MM.1S (cell line): ENCODE measurements at regions not wholly inside any gene's neighbourhood (a gene's known extent, or its start where the extent isn't known, plus 50 kb on each side); places are given as distances from the start of the nearest gene placed in this dataset.
"Not testable (repeated sequence)": the region's sequence is repeated elsewhere in the genome, so short reads cannot be mapped to it uniquely, and the experiment has no call there.

ENCODE experiments used
- DNase-seq: peaks from one replicate; pipeline ENCODE4 v3.0.0-alpha.2; 2015
- H2AFZ ChIP-seq: fragments of 300-600 bp; sonication (generic); 2 replicates; pipeline ENCODE4 v1.6.0; 2016; ENCODE audit warnings: antibody characterized with exemption, low read length
- H3F3A ChIP-seq: fragments of 300-600 bp; sonication (generic); 2 replicates; pipeline ENCODE4 v1.6.1; 2016; ENCODE audit warnings: mild to moderate bottlenecking, antibody characterized with exemption, low read length, moderate library complexity, mixed read lengths; ENCODE audit not compliant: insufficient read depth
- H3K27ac ChIP-seq: fragments of 300-600 bp; sonication (generic); 2 replicates; pipeline ENCODE4 v1.5.1; 2016; ENCODE audit warnings: mild to moderate bottlenecking, low read length
- H3K27me3 ChIP-seq: fragments of 300-600 bp; sonication (generic); replicated peaks from 2 replicates; pipeline ENCODE4 v1.6.0; 2016; ENCODE audit warnings: low read length; ENCODE audit not compliant: insufficient read depth
- H3K36me3 ChIP-seq: fragments of 300-600 bp; sonication (generic); replicated peaks from 2 replicates; pipeline ENCODE4 v1.6.1; 2016; ENCODE audit warnings: mild to moderate bottlenecking, low read length, mixed read lengths; ENCODE audit not compliant: insufficient read depth
- H3K4me1 ChIP-seq: fragments of 300-600 bp; sonication (generic); 2 replicates; pipeline ENCODE4 v1.6.1; 2016; ENCODE audit warnings: low read length, mixed read lengths
- H3K4me2 ChIP-seq: fragments of 300-600 bp; sonication (generic); 2 replicates; pipeline ENCODE4 v1.6.0; 2016; ENCODE audit warnings: low read depth, low read length
- H3K4me3 ChIP-seq: fragments of 300-600 bp; sonication (generic); 2 replicates; pipeline ENCODE4 v1.5.1; 2016; ENCODE audit warnings: low read length, mixed read lengths
- H3K79me2 ChIP-seq: fragments of 300-600 bp; sonication (generic); 2 replicates; pipeline ENCODE4 v1.6.1; 2016; ENCODE audit warnings: mixed run types, low read length, mixed read lengths
- H3K9ac ChIP-seq: fragments of 300-600 bp; sonication (generic); 2 replicates; pipeline ENCODE4 v1.6.1; 2016; ENCODE audit warnings: low read length, mixed read lengths
- H3K9me2 ChIP-seq: fragments of 300-600 bp; sonication (generic); replicated peaks from 2 replicates; pipeline ENCODE4 v1.6.1; 2016; ENCODE audit warnings: mild to moderate bottlenecking, low read length, mixed read lengths; ENCODE audit not compliant: insufficient read depth
- H3K9me3 ChIP-seq: fragments of 300-600 bp; sonication (generic); replicated peaks from 2 replicates; pipeline ENCODE4 v1.6.1; 2016; ENCODE audit warnings: mild to moderate bottlenecking, low read length, mixed read lengths; ENCODE audit not compliant: insufficient read depth
- H4K20me1 ChIP-seq: fragments of 300-600 bp; sonication (generic); 2 replicates; pipeline ENCODE4 v1.6.1; 2016; ENCODE audit warnings: mild to moderate bottlenecking, low read length, moderate library complexity, mixed read lengths; ENCODE audit not compliant: insufficient read depth
- EZH2 ChIP-seq: fragments of 300-600 bp; sonication (generic); optimal IDR thresholded peaks from 2 replicates; pipeline ENCODE3; 2017; ENCODE audit warnings: low read depth, mild to moderate bottlenecking, antibody characterized with exemption, low read length, mixed read lengths
- EZH2phosphoT487 ChIP-seq: fragments of 300-600 bp; sonication (generic); IDR thresholded peaks from 2 replicates; pipeline ENCODE4 v1.6.1; 2018; ENCODE audit warnings: antibody characterized with exemption, low read length
- TF ChIP-seq, protein P1 (sequence below): fragments of 300-600 bp; sonication (generic); IDR thresholded peaks from 2 replicates; pipeline ENCODE4 v1.5.1; 2016; ENCODE audit warnings: antibody characterized with exemption, low read length, mixed read lengths

GRCh38 chr12:11987901-11988300 is 82.8 kb upstream of the BCL2L14 start:
- Histone ChIP-seq H3K9me3 (no peaks in the 10 kb centered on the region), H3F3A (no peaks in the 10 kb centered on the region), H3K9me2 (no peaks in the 10 kb centered on the region), H3K27me3 (no peaks in the 10 kb centered on the region), H2AFZ (no peak overlapping the region), H4K20me1 (no peaks in the 10 kb centered on the region), H3K79me2 (no peaks in the 10 kb centered on the region), H3K27ac (no peak overlapping the region), H3K4me2 (no peak overlapping the region), H3K9ac (no peak overlapping the region), H3K36me3 (no peaks in the 10 kb centered on the region), H3K4me1 (0 out of 2 replicates have a peak, but pooled peaks cover 3% of the 10 kb centered on the region), H3K4me3 (no peak overlapping the region)
- no peak for DNase-seq
- no peak for TF ChIP-seq EZH2phosphoT487

DNA sequence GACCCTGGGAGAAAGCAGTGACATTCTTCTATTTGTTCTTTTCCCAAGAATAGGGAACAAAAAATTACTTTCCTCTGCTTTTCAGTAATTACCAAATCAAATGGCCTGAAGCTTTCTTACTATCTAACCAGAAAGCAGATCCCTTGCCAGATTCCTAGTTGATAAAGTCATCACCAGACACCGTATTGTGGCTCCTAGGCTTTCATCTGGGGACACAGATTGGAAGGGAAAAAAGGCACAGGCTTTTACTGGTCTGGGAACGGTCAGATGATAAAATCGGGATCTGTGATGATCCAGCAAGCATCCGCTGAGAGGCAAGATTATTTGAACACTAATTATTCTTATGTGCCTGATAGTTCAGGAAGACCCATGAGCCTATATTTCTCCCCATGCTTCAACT is 79.1 kb upstream of the BCL2L14 start:
- H3K4me3 ChIP-seq = no peak overlapping the region
- H3K4me1 ChIP-seq = 0 out of 2 replicates have a peak, but pooled peaks cover 5% of the 10 kb centered on the region
- H3K79me2 ChIP-seq = no peaks in the 10 kb centered on the region
- no peak for DNase-seq
- no peak overlapping the region for H3K27ac ChIP-seq
- H3K9me2 ChIP-seq = no peaks in the 10 kb centered on the region
- no peaks in the 10 kb centered on the region for H3K9me3 ChIP-seq
- H3K27me3 ChIP-seq = no peaks in the 10 kb centered on the region
- no peaks in the 10 kb centered on the region for H3F3A ChIP-seq
- no peak overlapping the region for H2AFZ ChIP-seq
- H3K36me3 ChIP-seq = no peaks in the 10 kb centered on the region
- no peak overlapping the region for H3K4me2 ChIP-seq
- TF ChIP-seq EZH2phosphoT487 (no peak), EZH2 (no peak)
- TF ChIP-seq, protein P1, sequence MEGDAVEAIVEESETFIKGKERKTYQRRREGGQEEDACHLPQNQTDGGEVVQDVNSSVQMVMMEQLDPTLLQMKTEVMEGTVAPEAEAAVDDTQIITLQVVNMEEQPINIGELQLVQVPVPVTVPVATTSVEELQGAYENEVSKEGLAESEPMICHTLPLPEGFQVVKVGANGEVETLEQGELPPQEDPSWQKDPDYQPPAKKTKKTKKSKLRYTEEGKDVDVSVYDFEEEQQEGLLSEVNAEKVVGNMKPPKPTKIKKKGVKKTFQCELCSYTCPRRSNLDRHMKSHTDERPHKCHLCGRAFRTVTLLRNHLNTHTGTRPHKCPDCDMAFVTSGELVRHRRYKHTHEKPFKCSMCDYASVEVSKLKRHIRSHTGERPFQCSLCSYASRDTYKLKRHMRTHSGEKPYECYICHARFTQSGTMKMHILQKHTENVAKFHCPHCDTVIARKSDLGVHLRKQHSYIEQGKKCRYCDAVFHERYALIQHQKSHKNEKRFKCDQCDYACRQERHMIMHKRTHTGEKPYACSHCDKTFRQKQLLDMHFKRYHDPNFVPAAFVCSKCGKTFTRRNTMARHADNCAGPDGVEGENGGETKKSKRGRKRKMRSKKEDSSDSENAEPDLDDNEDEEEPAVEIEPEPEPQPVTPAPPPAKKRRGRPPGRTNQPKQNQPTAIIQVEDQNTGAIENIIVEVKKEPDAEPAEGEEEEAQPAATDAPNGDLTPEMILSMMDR = no peak
- H4K20me1 ChIP-seq = no peaks in the 10 kb centered on the region
- no peak overlapping the region for H3K9ac ChIP-seq

GRCh38 chr12:11992515-11992914 is 78.2 kb upstream of the BCL2L14 start:
- no peak overlapping the region for H3K9ac ChIP-seq
- H3K9me3 ChIP-seq = no peaks in the 10 kb centered on the region
- H3K4me3 ChIP-seq = no peak overlapping the region
- H3K79me2 ChIP-seq = no peaks in the 10 kb centered on the region
- no peaks in the 10 kb centered on the region for H3K27me3 ChIP-seq
- H3K9me2 ChIP-seq = no peaks in the 10 kb centered on the region
- H2AFZ ChIP-seq = no peak overlapping the region
- H3K4me1 ChIP-seq = 0 out of 2 replicates have a peak, but pooled peaks cover 5% of the 10 kb centered on the region
- no peak for DNase-seq
- no peak overlapping the region for H3K27ac ChIP-seq
- TF ChIP-seq EZH2phosphoT487 (no peak), EZH2 (no peak)
- TF ChIP-seq, protein P1 = no peak
- H3F3A ChIP-seq = no peaks in the 10 kb centered on the region
- no peaks in the 10 kb centered on the region for H4K20me1 ChIP-seq
- no peaks in the 10 kb centered on the region for H3K36me3 ChIP-seq
- H3K4me2 ChIP-seq = no peak overlapping the region

- H3K36me3 ChIP-seq, H3K9ac ChIP-seq, H3K27ac ChIP-seq, H3K9me3 ChIP-seq, H3K79me2 ChIP-seq, H3F3A ChIP-seq, H3K9me2 ChIP-seq, DNase-seq, H3K4me1 ChIP-seq, H2AFZ ChIP-seq, H3K27me3 ChIP-seq, H3K4me3 ChIP-seq, H3K4me2 ChIP-seq, H4K20me1 ChIP-seq: not testable (repeated sequence)
Observed at GRCh38 chr12:11998307-11998943, 72.3 kb upstream of the BCL2L14 start.
